GM23338 (cell line): ENCODE measurements at regions not wholly inside any gene's neighbourhood (a gene's known extent, or its start where the extent isn't known, plus 50 kb on each side); places are given as distances from the start of the nearest gene placed in this dataset.

Experiments used
- ATAC-seq: fragments of 200-7000 bp; cut with Tn5 transposase; 3 replicates; pipeline ENCODE4 v1.9.1; 2020
- DNase-seq: peaks from one replicate; pipeline ENCODE4 v3.0.0-alpha.2; 2015; ENCODE audit warnings: low spot score
- H2AFZ ChIP-seq: fragments of 200-600 bp; sonication (generic); 2 replicates; pipeline ENCODE4 v1.8.0; 2016; ENCODE audit warnings: antibody characterized with exemption, mild to moderate bottlenecking, moderate library complexity
- H3F3A ChIP-seq: fragments of 200-600 bp; sonication (generic); replicated peaks from 2 replicates; pipeline ENCODE4 v1.8.0; 2017; ENCODE audit warnings: antibody characterized with exemption, mixed run types, low read depth
- H3K27ac ChIP-seq: fragments of 200-600 bp; sonication (generic); 2 replicates; pipeline ENCODE4 v1.6.1; 2016; ENCODE audit warnings: low read depth
- H3K27me3 ChIP-seq: fragments of 200-600 bp; sonication (generic); 2 replicates; pipeline ENCODE4 v1.8.0; 2016; ENCODE audit warnings: mild to moderate bottlenecking, mixed run types, moderate library complexity; ENCODE audit not compliant: insufficient read depth
- H3K36me3 ChIP-seq: fragments of 200-600 bp; sonication (generic); 2 replicates; pipeline ENCODE4 v1.8.0; 2016; ENCODE audit warnings: mild to moderate bottlenecking; ENCODE audit not compliant: insufficient read depth
- H3K4me1 ChIP-seq: fragments of 200-600 bp; sonication (generic); 2 replicates; pipeline ENCODE4 v1.8.0; 2016; ENCODE audit warnings: mild to moderate bottlenecking, moderate library complexity; ENCODE audit not compliant: insufficient read depth
- H3K4me2 ChIP-seq: fragments of 200-600 bp; sonication (generic); 2 replicates; pipeline ENCODE4 v1.7.1; 2017; ENCODE audit warnings: mixed run types
- H3K4me3 ChIP-seq: fragments of 200-600 bp; sonication (generic); 2 replicates; pipeline ENCODE4 v1.6.1; 2016; ENCODE audit warnings: mixed run types
- H3K79me2 ChIP-seq: fragments of 200-600 bp; sonication (generic); replicated peaks from 2 replicates; pipeline ENCODE4 v1.8.0; 2017; ENCODE audit warnings: mild to moderate bottlenecking; ENCODE audit not compliant: insufficient read depth
- H3K9me2 ChIP-seq: fragments of 200-600 bp; sonication (generic); 2 replicates; pipeline ENCODE4 v1.8.0; 2017; ENCODE audit not compliant: insufficient read depth
- H4K20me1 ChIP-seq: fragments of 200-600 bp; sonication (generic); replicated peaks from 2 replicates; pipeline ENCODE4 v1.8.0; 2017; ENCODE audit warnings: mild to moderate bottlenecking; ENCODE audit not compliant: insufficient read depth
- H3K27ac Mint-ChIP-seq: 2 replicates; pipeline ENCODE4 v1.8.0; 2020; ENCODE audit warnings: inconsistent platforms, mild to moderate bottlenecking, moderate library complexity, mixed read lengths
- H3K27me3 Mint-ChIP-seq: 3 replicates; pipeline ENCODE4 v1.8.0; 2022; ENCODE audit warnings: low read depth, mild to moderate bottlenecking, moderate library complexity, mixed read lengths, inconsistent platforms; ENCODE audit not compliant: insufficient read depth, poor library complexity
- H3K36me3 Mint-ChIP-seq: 3 replicates; pipeline ENCODE4 v1.8.0; 2021; ENCODE audit warnings: low read depth, mild to moderate bottlenecking, inconsistent platforms, moderate library complexity, mixed read lengths
- H3K4me1 Mint-ChIP-seq: 3 replicates; pipeline ENCODE4 v1.8.0; 2020; ENCODE audit warnings: mild to moderate bottlenecking, inconsistent platforms, mixed read lengths
- H3K4me3 Mint-ChIP-seq: 3 replicates; pipeline ENCODE4 v1.8.0; 2021; ENCODE audit warnings: moderate library complexity, mild to moderate bottlenecking, inconsistent platforms, mixed read lengths
- H3K9me3 Mint-ChIP-seq: 3 replicates; pipeline ENCODE4 v1.8.0; 2020; ENCODE audit warnings: moderate library complexity, mild to moderate bottlenecking, inconsistent platforms, mixed read lengths
- CREB1 ChIP-seq: fragments of 250-450 bp; sonication (Bioruptor Pico); IDR thresholded peaks from 2 replicates; pipeline ENCODE4 v1.5.0; 2020; ENCODE audit warnings: low read depth, mild to moderate bottlenecking, moderate library complexity
- CTCF ChIP-seq, 2 experiments: fragments of 200-600 bp in 1 of 2; sonication (generic) in 1 of 2; conservative IDR thresholded peaks; 2 replicates each; pipeline versions ENCODE4 v1.5.1 to v1.6.1; 2016 to 2017; ENCODE audit warnings: antibody characterized with exemption in 2 of 2, low read depth in 2 of 2, mild to moderate bottlenecking in 2 of 2, moderate library complexity in 1 of 2
- ETS1 ChIP-seq: IDR thresholded peaks from 2 replicates; pipeline ENCODE4 v1.6.1; 2016; ENCODE audit warnings: antibody characterized with exemption
- EZH2 ChIP-seq: fragments of 200-600 bp; sonication (generic); IDR thresholded peaks from one replicate; pipeline ENCODE4 v1.8.0; 2017; ENCODE audit warnings: antibody characterized with exemption, mild to moderate bottlenecking, low read depth; ENCODE audit not compliant: unreplicated experiment
- EZH2phosphoT487 ChIP-seq: fragments of 200-600 bp; sonication (generic); IDR thresholded peaks from one replicate; pipeline ENCODE4 v1.8.1; 2018; ENCODE audit warnings: antibody characterized with exemption; ENCODE audit not compliant: unreplicated experiment
- JUNB ChIP-seq: IDR thresholded peaks from one replicate; pipeline ENCODE4 v1.6.1; 2016; ENCODE audit warnings: antibody characterized with exemption; ENCODE audit not compliant: unreplicated experiment
- NANOG ChIP-seq: IDR thresholded peaks from 2 replicates; pipeline ENCODE4 v1.6.1; 2016; ENCODE audit warnings: antibody characterized with exemption, borderline replicate concordance
- POLR2AphosphoS5 ChIP-seq: IDR thresholded peaks from 2 replicates; pipeline ENCODE4 v1.6.1; 2016; ENCODE audit warnings: antibody characterized with exemption, low read depth
- REST ChIP-seq: IDR thresholded peaks from one replicate; pipeline ENCODE4 v1.6.1; 2018; ENCODE audit warnings: antibody characterized with exemption; ENCODE audit not compliant: unreplicated experiment
- STAT1 ChIP-seq: IDR thresholded peaks from one replicate; pipeline ENCODE4 v1.6.1; 2016; ENCODE audit warnings: antibody characterized with exemption; ENCODE audit not compliant: unreplicated experiment
- ZNF114 ChIP-seq: fragments of 250-450 bp; sonication (Bioruptor Pico); IDR thresholded peaks from 2 replicates; pipeline ENCODE4 v1.5.0; 2020; ENCODE audit warnings: mild to moderate bottlenecking, moderate library complexity
- ZNF331 ChIP-seq: fragments of 250-450 bp; sonication (Bioruptor Pico); IDR thresholded peaks from 2 replicates; pipeline ENCODE4 v1.5.0; 2020; ENCODE audit warnings: low read depth, mild to moderate bottlenecking, moderate library complexity
- ZNF462 ChIP-seq: fragments of 250-450 bp; sonication (Bioruptor Pico); IDR thresholded peaks from 2 replicates; pipeline ENCODE4 v1.5.0; 2020; ENCODE audit warnings: mild to moderate bottlenecking, moderate library complexity

- H3K36me3 ChIP-seq: no peaks in the 10 kb centered on the region
- H3K4me3 ChIP-seq: no peak overlapping the region
- Mint-ChIP-seq H3K4me1 (peaks cover 5% of the 10 kb centered on the region), H3K36me3 (peaks cover 7% of the 10 kb centered on the region; the same call in 2 of the 3 replicates), H3K4me3 (no peak overlapping the region), H3K9me3 (peaks cover 15% of the 10 kb centered on the region), H3K27ac (no peak overlapping the region), H3K27me3 (peaks cover 6% of the 10 kb centered on the region)
- no peak for TF ChIP-seq NANOG
- TF ChIP-seq ZNF331: no peak
- no peak for TF ChIP-seq ZNF462 (CRISPR knock-in tag)
- no peak for TF ChIP-seq EZH2
- TF ChIP-seq POLR2AphosphoS5: no peak
- TF ChIP-seq CREB1 (CRISPR knock-in tag): no peak
- no peak for TF ChIP-seq CTCF (conservative IDR thresholded peaks at IDR 0.05; ENCODE audit: low read depth in 2 of 2)
- no peak for TF ChIP-seq ZNF114 (CRISPR knock-in tag)
- TF ChIP-seq EZH2phosphoT487: no peak
- TF ChIP-seq JUNB: no peak
- TF ChIP-seq REST: no peak
- TF ChIP-seq STAT1: no peak
- no peak for TF ChIP-seq ETS1
- H3K4me1 ChIP-seq: no peaks in the 10 kb centered on the region
- DNase-seq: no peak
- no peaks in the 10 kb centered on the region for H3K27me3 ChIP-seq
- H3K4me2 ChIP-seq: no peak overlapping the region
- no peak for ATAC-seq
- no peak overlapping the region for H2AFZ ChIP-seq
- H3K9me2 ChIP-seq: no peaks in the 10 kb centered on the region
- no peaks in the 10 kb centered on the region for H3F3A ChIP-seq
- H4K20me1 ChIP-seq: no peaks in the 10 kb centered on the region
- H3K27ac ChIP-seq: no peak overlapping the region
- no peaks in the 10 kb centered on the region for H3K79me2 ChIP-seq
Measured at GRCh38 chr2:128432423-128432822, 113.8 kb upstream of the HS6ST1 start.
